ENCODE measurements at regions not wholly inside any gene's neighbourhood (a gene's known extent, or its start where the extent isn't known, plus 50 kb on each side); places are given as distances from the start of the nearest gene placed in this dataset.
"Not testable (repeated sequence)": the region's sequence is repeated elsewhere in the genome, so short reads cannot be mapped to it uniquely, and the experiment has no call there.

- no peak for DNase-seq
Observed at GRCh38 chr13:87877477-87877876, 206.3 kb downstream of the SLITRK5 start.

- no peak for DNase-seq
Observed at GRCh38 chr13:87878706-87879105, 207.5 kb downstream of the SLITRK5 start.

GRCh38 chr13:87884884-87885283 is 213.7 kb downstream of the SLITRK5 start:
- DNase-seq, result peak; percentile 40

DNA sequence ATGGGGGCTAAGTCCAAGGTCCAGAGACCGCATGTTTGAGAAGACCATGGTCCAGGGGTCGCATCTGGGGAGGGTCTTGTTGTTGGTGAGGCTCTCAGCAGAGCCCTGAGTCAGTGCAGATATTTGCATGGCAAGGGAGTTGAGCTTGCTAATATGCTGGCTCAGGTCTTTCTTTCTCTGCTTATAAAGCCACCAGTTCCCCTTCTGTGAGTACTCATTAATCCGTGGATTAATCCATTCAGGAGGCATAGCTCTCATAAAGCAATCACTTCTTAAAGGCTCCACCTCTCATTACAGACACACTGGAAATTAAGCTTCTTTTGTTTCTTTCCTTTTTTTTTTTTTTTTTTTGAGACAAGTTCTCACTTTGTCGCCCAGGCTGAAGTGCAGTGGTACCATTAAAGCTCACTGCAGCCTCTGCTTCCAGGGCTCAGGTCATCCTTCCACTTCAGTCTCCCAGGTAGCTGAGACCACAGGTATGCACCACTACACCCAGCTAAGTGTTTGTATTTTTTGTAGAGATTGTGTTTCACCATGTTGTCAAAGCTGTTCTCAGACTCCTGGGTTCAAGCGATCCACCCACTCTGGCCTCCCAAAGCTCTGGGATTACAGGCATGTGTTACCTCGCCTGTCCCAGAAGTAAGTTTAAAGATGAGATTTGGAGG is 216.4 kb downstream of the SLITRK5 start:
- no peak for DNase-seq

DNA sequence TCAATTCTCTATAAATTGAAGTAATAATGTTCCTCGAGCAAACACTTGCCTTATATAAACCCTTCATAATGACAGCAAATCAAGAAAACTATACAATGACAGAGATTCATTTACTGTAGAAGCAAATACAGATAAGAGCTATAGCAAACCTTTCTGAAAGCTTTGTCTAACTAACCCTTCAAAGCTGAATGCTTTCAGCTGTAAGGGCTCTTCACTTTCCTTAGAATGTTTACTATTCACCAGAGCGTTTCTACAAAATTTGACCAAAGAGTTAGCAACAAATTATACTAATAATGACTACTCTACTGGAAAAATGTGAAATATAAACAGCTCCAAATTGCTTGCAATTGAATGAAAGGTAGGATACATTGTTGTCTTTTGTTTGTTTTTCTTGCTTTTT is 218.1 kb downstream of the SLITRK5 start:
- DNase-seq, result no peak

DNA sequence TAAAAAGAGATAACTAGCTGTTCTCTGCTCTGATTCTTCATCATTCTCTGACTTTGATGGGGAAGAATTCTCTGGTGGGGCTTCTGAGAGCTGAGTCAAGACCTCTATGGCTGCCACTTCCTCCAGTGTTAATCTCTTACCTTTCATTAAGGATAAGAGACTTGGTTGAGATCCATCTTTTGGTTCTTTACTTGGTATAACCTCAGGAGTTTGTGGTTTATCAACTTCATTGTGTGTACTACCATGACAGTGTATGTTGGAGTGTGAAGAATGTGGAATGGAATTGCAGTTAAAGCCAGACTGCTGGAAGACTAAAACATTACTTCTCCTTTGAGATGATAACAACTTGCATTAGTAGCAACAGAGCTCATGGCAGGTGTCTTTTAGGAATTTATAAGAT is 222.0 kb downstream of the SLITRK5 start:
- no peak for DNase-seq

GRCh38 chr13:87894059-87894458 is 222.9 kb downstream of the SLITRK5 start:
- DNase-seq, result no peak

GRCh38 chr13:87903553-87903952 is 232.4 kb downstream of the SLITRK5 start:
- DNase-seq, result peak; percentile 56

GRCh38 chr13:87906411-87906810 is 235.2 kb downstream of the SLITRK5 start:
- DNase-seq, result peak; percentile 50

DNA sequence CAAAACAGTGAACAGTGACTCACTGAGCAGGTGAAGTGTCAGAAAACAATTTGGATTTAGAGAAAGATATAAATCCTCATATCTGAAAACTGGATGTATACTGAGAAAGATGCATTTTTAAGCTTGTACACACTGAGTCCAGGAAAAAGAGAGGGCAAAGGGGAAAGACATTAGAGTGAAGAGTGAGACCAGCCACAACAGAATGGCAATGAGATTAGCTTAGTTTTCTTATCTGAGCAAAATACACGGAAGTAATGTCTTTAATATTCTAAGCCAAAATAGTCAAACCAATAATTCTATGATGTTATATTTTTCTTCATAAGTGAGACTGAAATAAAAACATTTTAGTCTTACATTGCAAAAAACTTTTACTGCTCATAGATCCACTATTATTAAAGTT is 236.0 kb downstream of the SLITRK5 start:
- no peak for DNase-seq

- DNase-seq, result no peak
Observed at GRCh38 chr13:87919956-87920355, 248.8 kb downstream of the SLITRK5 start.

GRCh38 chr13:87923753-87924152 is 252.6 kb downstream of the SLITRK5 start:
- DNase-seq, result no peak

- no peak for DNase-seq
Observed at GRCh38 chr13:87925006-87925405, 253.8 kb downstream of the SLITRK5 start.

DNA sequence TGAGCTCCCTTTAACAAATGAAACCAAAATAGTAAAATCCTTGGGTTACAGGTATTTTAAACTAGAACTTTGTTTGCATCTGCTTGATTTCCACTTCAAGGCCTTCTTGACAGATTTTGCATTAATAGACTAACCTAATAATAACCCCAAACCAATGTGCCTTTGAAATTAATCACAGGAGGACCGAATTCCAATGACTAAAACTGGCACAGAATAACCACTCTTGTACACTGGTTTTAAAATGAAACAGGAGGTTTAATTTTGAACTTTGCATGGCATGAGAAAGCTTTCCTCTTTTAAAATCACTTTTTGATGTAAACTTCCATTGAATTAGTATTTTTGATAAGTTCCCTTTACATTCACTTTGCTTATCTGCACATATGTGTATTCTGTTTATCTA is 269.6 kb downstream of the SLITRK5 start:
- no peak for DNase-seq

GRCh38 chr13:87941226-87941625 is 270.1 kb downstream of the SLITRK5 start:
- no peak for DNase-seq

GRCh38 chr13:87942205-87942604 is 271.0 kb downstream of the SLITRK5 start:
- DNase-seq, result no peak

DNA sequence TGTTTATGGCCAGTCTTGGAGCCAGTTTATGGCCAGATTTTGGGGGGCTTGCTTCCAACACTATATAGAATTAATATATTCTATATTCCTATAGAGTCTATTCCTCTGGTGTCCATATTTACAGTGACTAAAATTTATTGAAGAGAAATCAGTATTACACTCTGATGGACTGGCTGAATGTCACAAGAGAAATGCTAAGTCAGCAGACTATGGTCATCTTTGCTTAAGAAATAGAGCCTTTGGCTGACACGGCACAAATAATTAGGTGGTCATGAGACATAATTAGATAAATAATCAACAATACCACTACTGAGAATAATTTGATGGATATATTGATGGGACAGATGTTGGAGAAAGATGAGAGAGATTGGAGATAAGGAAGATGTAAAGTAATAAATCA is 272.9 kb downstream of the SLITRK5 start:
- no peak for DNase-seq

DNA sequence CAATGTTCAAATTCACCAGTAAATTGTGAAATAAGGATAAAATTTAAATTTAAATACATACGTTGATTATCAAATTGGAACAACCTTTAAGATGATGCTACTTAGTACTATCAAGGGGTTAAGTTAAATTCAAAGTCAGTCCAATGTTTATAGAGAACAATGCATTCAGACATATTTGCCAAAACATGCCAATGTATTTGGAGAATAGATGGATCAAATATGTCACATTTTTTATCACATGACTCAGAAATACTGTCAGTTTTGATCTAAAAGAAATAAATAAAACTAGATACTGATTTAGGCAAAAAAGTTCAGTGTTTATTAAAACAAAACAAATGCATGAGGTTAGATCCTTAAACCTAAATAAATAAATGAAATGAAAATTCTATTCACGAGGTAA is 281.2 kb downstream of the SLITRK5 start:
- no peak for DNase-seq

- DNase-seq, result no peak
Observed at GRCh38 chr13:87953381-87953780, 282.2 kb downstream of the SLITRK5 start.

- no peak for DNase-seq
Observed at GRCh38 chr13:87954091-87954490, 282.9 kb downstream of the SLITRK5 start.

GRCh38 chr13:87961546-87961945 is 290.4 kb downstream of the SLITRK5 start:
- no peak for DNase-seq

- no peak for DNase-seq
Observed at GRCh38 chr13:87972568-87972967, 301.4 kb downstream of the SLITRK5 start.

DNA sequence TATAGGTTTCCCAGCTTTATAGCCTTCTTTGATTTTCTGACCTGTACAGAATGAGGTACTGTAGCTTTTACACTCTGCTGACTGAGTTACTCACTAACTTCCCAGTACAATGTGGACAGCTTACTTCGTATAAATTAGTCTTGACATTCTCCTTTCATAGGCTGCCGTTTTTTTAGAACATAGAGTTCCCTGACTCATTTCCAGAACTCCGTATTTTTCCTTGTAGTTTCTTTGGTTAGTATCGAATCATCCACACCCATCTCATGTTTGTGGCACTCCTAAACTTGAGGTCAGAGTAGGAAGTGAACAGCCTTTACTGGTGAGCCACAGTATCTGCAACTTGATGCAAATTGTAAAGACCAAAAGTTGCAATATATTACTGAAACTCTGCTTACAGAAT is 303.9 kb downstream of the SLITRK5 start:
- no peak for DNase-seq

- DNase-seq, result not testable (repeated sequence)
Observed at GRCh38 chr13:87976650-87977049, 305.5 kb downstream of the SLITRK5 start.

DNA sequence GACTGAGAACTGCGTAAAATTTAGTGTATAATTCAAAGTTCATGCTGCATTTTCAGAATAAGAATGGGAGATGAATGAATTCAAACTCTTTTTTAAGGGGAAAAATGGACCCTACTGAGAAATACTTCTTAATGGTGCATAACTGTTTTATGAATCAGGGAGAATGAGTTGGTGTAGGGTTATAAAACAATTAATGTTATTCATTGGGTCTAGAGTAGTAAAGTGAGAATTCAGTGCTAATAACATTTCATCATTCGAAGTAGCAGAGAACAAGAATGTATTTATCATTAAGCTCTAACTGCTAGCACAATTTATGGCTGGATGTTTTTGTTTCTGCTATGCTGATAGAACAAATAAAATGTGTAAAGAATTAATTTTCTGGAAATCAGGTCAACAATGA is 310.2 kb downstream of the SLITRK5 start:
- DNase-seq, result peak; percentile 16

All from tongue (tissue), 1 donor.